Mesenchymal stem cell (in vitro differentiated cells and primary cell): ENCODE measurements at regions not wholly inside any gene's neighbourhood (a gene's known extent, or its start where the extent isn't known, plus 50 kb on each side); places are given as distances from the start of the nearest gene placed in this dataset.

ENCODE experiments used
- DNase-seq: peaks from one replicate; pipeline ENCODE4 v3.0.0-alpha.2; 2013
- H2AFZ ChIP-seq: one replicate; pipeline ENCODE4 v1.6.1; 2013; ENCODE audit warnings: low read depth, mild to moderate bottlenecking, control low read depth, inconsistent platforms, low read length, moderate library complexity
- H2AK5ac ChIP-seq: 2 replicates; pipeline ENCODE4 v1.6.1; 2013; ENCODE audit warnings: low read length, moderate library complexity, mild to moderate bottlenecking, inconsistent platforms; ENCODE audit not compliant: severe bottlenecking
- H2BK120ac ChIP-seq: one replicate; pipeline ENCODE4 v1.6.1; 2013; ENCODE audit warnings: low read depth, mild to moderate bottlenecking, inconsistent platforms, low read length, moderate library complexity
- H2BK12ac ChIP-seq, 2 experiments: one replicate each; pipeline ENCODE4 v1.6.1; 2013; ENCODE audit warnings: inconsistent platforms in 2 of 2, low read length in 2 of 2, mild to moderate bottlenecking in 2 of 2, moderate library complexity in 2 of 2, control low read depth in 1 of 2
- H2BK15ac ChIP-seq: one replicate; pipeline ENCODE4 v1.6.1; 2013; ENCODE audit warnings: mild to moderate bottlenecking, low read depth, inconsistent platforms; ENCODE audit not compliant: poor library complexity, severe bottlenecking
- H2BK5ac ChIP-seq: 2 replicates; pipeline ENCODE4 v1.6.1; 2013; ENCODE audit warnings: low read depth, mild to moderate bottlenecking, low read length, control low read depth, inconsistent platforms; ENCODE audit not compliant: poor library complexity, severe bottlenecking
- H3K14ac ChIP-seq, 2 experiments: one replicate each; pipeline ENCODE4 v1.6.1; 2013; ENCODE audit warnings: inconsistent platforms in 2 of 2, low read length in 2 of 2, control low read depth in 1 of 2, mild to moderate bottlenecking in 1 of 2, moderate library complexity in 1 of 2
- H3K18ac ChIP-seq, 2 experiments: one replicate each; pipeline ENCODE4 v1.6.1; 2013; ENCODE audit warnings: inconsistent platforms in 2 of 2, low read length in 2 of 2, control low read depth in 1 of 2, low read depth in 1 of 2, mild to moderate bottlenecking in 1 of 2
- H3K23ac ChIP-seq, 2 experiments: one replicate each; pipeline ENCODE4 v1.6.1; 2013; ENCODE audit warnings: inconsistent platforms in 2 of 2, low read length in 2 of 2, mild to moderate bottlenecking in 2 of 2, moderate library complexity in 2 of 2, control low read depth in 1 of 2
- H3K27ac ChIP-seq: 2 replicates; pipeline ENCODE4 v1.5.1; 2013; ENCODE audit warnings: mild to moderate bottlenecking, moderate library complexity, low read length, control low read depth, inconsistent platforms; ENCODE audit not compliant: poor library complexity, severe bottlenecking
- H3K27me3 ChIP-seq, 2 experiments: 2 replicates each; pipeline versions ENCODE4 v1.6.1 to v1.7.0; 2013; ENCODE audit warnings: low read length in 2 of 2, mild to moderate bottlenecking in 2 of 2, moderate library complexity in 2 of 2, control low read depth in 1 of 2, inconsistent platforms in 1 of 2; ENCODE audit not compliant: control insufficient read depth in 1 of 2, insufficient read depth in 1 of 2
- H3K36me3 ChIP-seq, 2 experiments: 2 replicates each; pipeline versions ENCODE4 v1.6.1 to v1.7.0; 2013; ENCODE audit warnings: low read length in 2 of 2, control low read depth in 1 of 2, inconsistent platforms in 1 of 2, low read depth in 1 of 2, mild to moderate bottlenecking in 1 of 2; ENCODE audit not compliant: insufficient read depth in 2 of 2, control insufficient read depth in 1 of 2
- H3K4ac ChIP-seq, 2 experiments: one replicate each; pipeline ENCODE4 v1.6.1; 2013; ENCODE audit warnings: inconsistent platforms in 2 of 2, low read length in 2 of 2, mild to moderate bottlenecking in 2 of 2, moderate library complexity in 2 of 2, control low read depth in 1 of 2, low read depth in 1 of 2
- H3K4me1 ChIP-seq: 2 replicates; pipeline ENCODE4 v1.6.1; 2013; ENCODE audit warnings: low read depth, low read length, control low read depth; ENCODE audit not compliant: control insufficient read depth, insufficient read depth
- H3K4me2 ChIP-seq: 2 replicates; pipeline ENCODE4 v1.6.1; 2013; ENCODE audit warnings: low read length, mild to moderate bottlenecking, inconsistent platforms; ENCODE audit not compliant: poor library complexity, severe bottlenecking
- H3K4me3 ChIP-seq, 2 experiments: 2 replicates each; pipeline versions ENCODE4 v1.5.1 to v1.7.0; 2013; ENCODE audit warnings: low read length in 2 of 2, mild to moderate bottlenecking in 2 of 2, control low read depth in 1 of 2, low read depth in 1 of 2; ENCODE audit not compliant: insufficient read depth in 1 of 2
- H3K79me1 ChIP-seq: replicated peaks from 2 replicates; pipeline ENCODE4 v1.6.1; 2013; ENCODE audit warnings: mild to moderate bottlenecking, control low read depth, low read length, inconsistent platforms; ENCODE audit not compliant: poor library complexity, severe bottlenecking
- H3K9ac ChIP-seq: 2 replicates; pipeline ENCODE4 v1.7.0; 2013; ENCODE audit warnings: mild to moderate bottlenecking, low read length, moderate library complexity
- H3K9me3 ChIP-seq: 2 replicates; pipeline ENCODE4 v1.7.0; 2013; ENCODE audit warnings: mild to moderate bottlenecking, low read length; ENCODE audit not compliant: control insufficient read depth
- H4K8ac ChIP-seq: one replicate; pipeline ENCODE4 v1.6.1; 2013; ENCODE audit warnings: inconsistent platforms, mild to moderate bottlenecking, low read length, moderate library complexity
- H4K91ac ChIP-seq: one replicate; pipeline ENCODE4 v1.6.1; 2013; ENCODE audit warnings: mild to moderate bottlenecking, low read length, inconsistent platforms
- WGBS: methylation state at CpG from one replicate; pipeline ENCODE4 v1.1.7; 2013; ENCODE audit warnings: mixed read lengths; 5-methylcytosine and 5-hydroxymethylcytosine counted together

DNA sequence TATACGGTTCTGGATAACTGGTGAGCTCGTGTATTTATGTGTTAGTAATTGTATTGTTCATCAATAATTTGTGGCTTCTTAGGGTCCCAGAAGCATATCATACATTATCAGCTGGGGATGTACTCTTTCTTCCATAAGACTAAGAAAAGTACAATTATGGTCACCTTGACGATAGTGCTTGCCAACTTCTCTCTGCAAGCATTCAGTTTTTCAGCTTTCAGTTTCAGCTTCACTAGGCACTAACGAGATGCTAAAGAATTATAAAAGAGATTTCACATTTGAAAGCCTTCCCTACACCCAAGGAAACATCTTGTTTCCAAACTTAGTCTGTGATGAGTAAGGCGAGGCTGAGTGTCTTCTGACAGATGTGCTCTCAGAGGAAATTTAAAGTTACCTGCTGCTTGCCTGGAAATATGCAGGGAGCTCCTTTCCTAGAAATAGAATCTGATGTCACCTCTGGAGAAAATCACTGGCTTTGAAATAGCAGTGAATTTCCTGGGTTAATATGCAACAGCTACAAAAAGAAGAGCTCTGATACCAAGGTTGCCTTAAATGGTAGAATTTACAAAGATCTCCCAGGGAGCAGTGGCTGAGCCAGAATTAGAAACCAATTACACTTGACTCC is 1419.9 kb upstream of the TMEM132C start:
- no peak overlapping the region for H2AK5ac ChIP-seq
- DNase-seq: no peak
- no peak overlapping the region for H2AFZ ChIP-seq
- no peaks in the 10 kb centered on the region for H3K79me1 ChIP-seq
- no peak overlapping the region for H2BK5ac ChIP-seq
- H3K18ac ChIP-seq: no peak overlapping the region
- no peaks in the 10 kb centered on the region for H3K27me3 ChIP-seq
- H3K4me2 ChIP-seq: no peak overlapping the region
- no peak overlapping the region for H3K23ac ChIP-seq
- no peak overlapping the region for H2BK15ac ChIP-seq
- no peak overlapping the region for H3K27ac ChIP-seq
- H3K4me1 ChIP-seq: no peaks in the 10 kb centered on the region
- peaks cover 2% of the 10 kb centered on the region for H3K9me3 ChIP-seq
- H3K4me3 ChIP-seq: no peak overlapping the region
- no peak overlapping the region for H4K8ac ChIP-seq
- H3K36me3 ChIP-seq: no peaks in the 10 kb centered on the region
- no peak overlapping the region for H3K9ac ChIP-seq
- no peak overlapping the region for H4K91ac ChIP-seq
- WGBS: 72% methylated on average over 4 of the region's 5 CpGs
- H3K14ac ChIP-seq: no peak overlapping the region
- no peak overlapping the region for H2BK120ac ChIP-seq
- H3K4ac ChIP-seq: no peak overlapping the region
- no peak overlapping the region for H2BK12ac ChIP-seq

DNA sequence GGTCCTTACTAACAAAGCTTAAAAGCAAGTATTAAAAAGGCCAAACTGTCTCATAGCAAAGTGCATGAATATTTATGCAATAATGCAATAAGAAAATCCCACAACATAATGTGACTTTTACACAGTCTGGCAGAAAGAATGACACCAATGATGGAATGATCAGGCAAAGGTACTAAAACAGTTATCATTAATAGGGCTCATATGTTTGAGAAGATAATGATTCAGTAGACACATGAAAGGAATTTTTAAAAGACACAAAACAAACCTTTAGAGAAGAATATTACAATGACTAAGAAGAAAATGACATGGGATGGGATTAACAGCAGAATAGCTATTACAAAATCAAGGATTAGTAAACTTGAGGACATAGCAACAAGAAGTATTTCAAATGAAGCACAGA is 1411.2 kb upstream of the TMEM132C start:
- no peak overlapping the region for H3K4me3 ChIP-seq
- H3K9ac ChIP-seq: no peak overlapping the region
- H2BK5ac ChIP-seq: no peak overlapping the region
- H3K9me3 ChIP-seq: no peaks in the 10 kb centered on the region
- H2BK12ac ChIP-seq: no peak overlapping the region
- no peak overlapping the region for H4K8ac ChIP-seq
- H3K4me1 ChIP-seq: no peaks in the 10 kb centered on the region
- no peak overlapping the region for H3K18ac ChIP-seq
- no peaks in the 10 kb centered on the region for H3K79me1 ChIP-seq
- no peak overlapping the region for H3K27ac ChIP-seq
- no peak for DNase-seq
- no peak overlapping the region for H2BK120ac ChIP-seq
- no peaks in the 10 kb centered on the region for H3K36me3 ChIP-seq
- H3K4me2 ChIP-seq: no peak overlapping the region
- no peak overlapping the region for H2BK15ac ChIP-seq
- no peaks in the 10 kb centered on the region for H3K27me3 ChIP-seq
- H3K14ac ChIP-seq: no peak overlapping the region
- H2AFZ ChIP-seq: no peak overlapping the region
- no peak overlapping the region for H4K91ac ChIP-seq
- H3K4ac ChIP-seq: no peak overlapping the region
- H3K23ac ChIP-seq: no peak overlapping the region
- H2AK5ac ChIP-seq: no peak overlapping the region

DNA sequence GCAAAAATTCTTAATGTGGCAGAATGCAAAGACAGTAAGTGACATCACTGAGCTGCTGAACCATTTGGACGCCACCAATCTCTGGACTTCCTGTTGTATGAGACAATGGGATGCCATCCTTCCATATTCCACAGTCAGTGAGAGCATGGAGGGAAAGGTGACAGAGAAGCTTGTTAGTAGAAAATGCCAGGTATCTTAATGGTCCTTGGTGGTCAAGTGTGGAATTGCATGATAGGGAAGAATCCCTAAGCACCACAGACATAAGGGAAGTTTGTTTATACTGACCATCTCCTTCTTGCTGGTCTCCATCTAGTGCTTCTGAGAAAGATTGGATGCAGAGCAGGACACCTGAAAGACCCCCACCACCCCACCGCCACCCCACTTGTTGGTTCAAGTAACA is 1410.0 kb upstream of the TMEM132C start:
- no peaks in the 10 kb centered on the region for H3K79me1 ChIP-seq
- H2AK5ac ChIP-seq: no peak overlapping the region
- 90% methylated on average over 1 of the region's 2 CpGs for WGBS

DNA sequence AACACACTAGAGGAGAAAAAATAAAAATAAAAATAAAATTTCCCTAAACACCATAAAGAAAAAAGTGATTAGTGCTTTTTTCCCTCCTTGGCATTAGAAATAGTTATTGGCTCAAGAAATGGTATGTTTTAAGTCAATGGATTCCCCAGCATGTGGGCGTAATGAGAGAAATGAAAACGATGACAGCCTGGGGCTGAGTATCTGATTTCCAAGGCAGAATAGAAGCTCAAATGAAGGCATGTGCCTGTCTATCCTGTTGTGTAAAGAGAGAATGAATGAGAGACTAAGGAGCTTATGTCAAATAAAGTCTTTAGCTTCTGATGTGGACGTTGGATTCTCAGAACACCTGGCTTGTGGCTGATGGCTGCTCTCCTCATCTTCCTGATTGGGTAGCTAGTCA is 1408.4 kb upstream of the TMEM132C start:
- H3K9me3 ChIP-seq: no peaks in the 10 kb centered on the region
- no peak overlapping the region for H3K4ac ChIP-seq
- H2AK5ac ChIP-seq: no peak overlapping the region
- H3K4me3 ChIP-seq: no peak overlapping the region
- H3K27me3 ChIP-seq: no peaks in the 10 kb centered on the region
- DNase-seq: no peak
- no peak overlapping the region for H3K27ac ChIP-seq
- no peaks in the 10 kb centered on the region for H3K4me1 ChIP-seq
- H3K79me1 ChIP-seq: no peaks in the 10 kb centered on the region
- no peak overlapping the region for H3K9ac ChIP-seq
- H3K23ac ChIP-seq: no peak overlapping the region
- no peak overlapping the region for H4K91ac ChIP-seq
- H3K36me3 ChIP-seq: no peaks in the 10 kb centered on the region
- H2AFZ ChIP-seq: no peak overlapping the region
- H4K8ac ChIP-seq: no peak overlapping the region
- no peak overlapping the region for H2BK12ac ChIP-seq
- no peak overlapping the region for H2BK5ac ChIP-seq
- H3K4me2 ChIP-seq: no peak overlapping the region
- H3K18ac ChIP-seq: no peak overlapping the region
- no peak overlapping the region for H3K14ac ChIP-seq
- WGBS: 76% methylated on average over 3 of the region's 3 CpGs
- H2BK15ac ChIP-seq: no peak overlapping the region
- no peak overlapping the region for H2BK120ac ChIP-seq

More for the DNA sequence above, 1410.0 kb upstream of the TMEM132C start:
- no peaks in the 10 kb centered on the region for H3K4me1 ChIP-seq
- no peak overlapping the region for H4K8ac ChIP-seq
- no peak overlapping the region for H3K4ac ChIP-seq
- no peak overlapping the region for H3K9ac ChIP-seq
- no peak overlapping the region for H3K27ac ChIP-seq
- no peak overlapping the region for H3K18ac ChIP-seq
- H2AFZ ChIP-seq: no peak overlapping the region
- H3K9me3 ChIP-seq: no peaks in the 10 kb centered on the region
- H2BK15ac ChIP-seq: no peak overlapping the region
- H3K27me3 ChIP-seq: no peaks in the 10 kb centered on the region
- no peak overlapping the region for H3K23ac ChIP-seq
- H3K14ac ChIP-seq: no peak overlapping the region
- H3K36me3 ChIP-seq: no peaks in the 10 kb centered on the region
- H4K91ac ChIP-seq: no peak overlapping the region
- DNase-seq: no peak
- H3K4me3 ChIP-seq: no peak overlapping the region
- H2BK120ac ChIP-seq: no peak overlapping the region
- H2BK12ac ChIP-seq: no peak overlapping the region
- H2BK5ac ChIP-seq: no peak overlapping the region
- no peak overlapping the region for H3K4me2 ChIP-seq
